Spleen (tissue), 7 donors: ENCODE measurements at regions not wholly inside any gene's neighbourhood (a gene's known extent, or its start where the extent isn't known, plus 50 kb on each side); places are given as distances from the start of the nearest gene placed in this dataset.

Experiments used
- CTCF ChIP-seq, 11 experiments: fragments of 200-600 bp in 7 of 11; fragments of 450-650 bp in 4 of 11; sonication (generic) in 4 of 11; IDR thresholded peaks in 8 of 11; conservative IDR thresholded peaks in 3 of 11; 1 replicate in 7 of 11; 2 replicates in 4 of 11; pipeline versions ENCODE4 v1.4.0 to v1.8.0; 2016 to 2021; ENCODE audit warnings: antibody characterized with exemption in 11 of 11, inconsistent platforms in 4 of 11, mild to moderate bottlenecking in 1 of 11
- POLR2A ChIP-seq, 3 donors: fragments of 450-650 bp; IDR thresholded peaks; one replicate each; pipeline ENCODE4 v1.5.1; 2017; ENCODE audit warnings: antibody characterized with exemption in 3 of 3, mild to moderate bottlenecking in 1 of 3
- POLR2AphosphoS5 ChIP-seq, 3 donors: sonication (generic); formaldehyde crosslinking; IDR thresholded peaks; one replicate each; pipeline ENCODE4 v1.5.1; 2017; ENCODE audit warnings: antibody characterized with exemption in 3 of 3
- donor health status: DM: no; HTN: no; CAD: no; lungs with moderate emphysema.
- donor health status: DM: no; HTN: no; CAD: no.
- donor health status: DM: no; HTN: no; CAD: no.

GRCh38 chr10:78889536-78890063 is 179.2 kb upstream of the ZMIZ1 start:
- TF ChIP-seq CTCF (IDR thresholded peaks at IDR 0.05 in 8 of 11, conservative IDR thresholded peaks at IDR 0.05 in 3 of 11), result no peak
- no peak for TF ChIP-seq POLR2AphosphoS5 (IDR thresholded peaks at IDR 0.05)
- TF ChIP-seq POLR2A (IDR thresholded peaks at IDR 0.05), result no peak
